CD4-positive, alpha-beta T cell (primary cell): ENCODE measurements at regions not wholly inside any gene's neighbourhood (a gene's known extent, or its start where the extent isn't known, plus 50 kb on each side); places are given as distances from the start of the nearest gene placed in this dataset.

Source experiments
- ATAC-seq: fragments of 200-7000 bp; cut with Tn5 transposase; one replicate; pipeline ENCODE4 v1.10.0; 2022; ENCODE audit warnings: mild to moderate bottlenecking; ENCODE audit not compliant: poor library complexity
- CTCF ChIA-PET: fragments of 350-600 bp; sonication (Branson Sonifier 250); formaldehyde crosslinking; loops from one replicate; lab custom pipeline; 2021; ENCODE audit warnings: antibody characterized with exemption, inconsistent platforms; lab: Charles Lee
- POLR2A ChIA-PET: fragments of 350-600 bp; sonication (Branson Sonifier 250); formaldehyde crosslinking; loops from one replicate; lab custom pipeline; 2021; ENCODE audit warnings: antibody characterized with exemption, inconsistent platforms; lab: Charles Lee
- DNase-seq, 14 experiments: peaks; one replicate each; pipeline ENCODE4 v3.0.0-alpha.2; 2013 to 2020; ENCODE audit warnings: mixed read lengths in 2 of 14
- H3K27ac ChIP-seq, 2 donors: one replicate each; pipeline versions ENCODE4 v1.5.1 to v1.7.0; 2013; ENCODE audit warnings: low read length in 2 of 2, low read depth in 1 of 2, mild to moderate bottlenecking in 1 of 2
- H3K27me3 ChIP-seq, 2 experiments: 1 replicate in 1 of 2; 2 replicates in 1 of 2; pipeline versions ENCODE4 v1.6.1 to v1.7.0; 2013; ENCODE audit warnings: low read length in 2 of 2, control low read depth in 1 of 2, mild to moderate bottlenecking in 1 of 2, moderate library complexity in 1 of 2; ENCODE audit not compliant: insufficient read depth in 2 of 2, control insufficient read depth in 1 of 2
- H3K36me3 ChIP-seq: one replicate; pipeline ENCODE4 v1.6.1; 2013; ENCODE audit warnings: low read length, control low read depth; ENCODE audit not compliant: insufficient read depth
- H3K4me1 ChIP-seq: one replicate; pipeline ENCODE4 v1.6.1; 2013; ENCODE audit warnings: low read length, control low read depth; ENCODE audit not compliant: insufficient read depth
- H3K4me3 ChIP-seq: one replicate; pipeline ENCODE4 v1.5.1; 2013; ENCODE audit warnings: mild to moderate bottlenecking, low read length, moderate library complexity
- H3K9me3 ChIP-seq, 2 experiments: 1 replicate in 1 of 2; 2 replicates in 1 of 2; pipeline versions ENCODE4 v1.6.1 to v1.7.0; 2013; ENCODE audit warnings: low read length in 2 of 2, mild to moderate bottlenecking in 2 of 2, control low read depth in 1 of 2, moderate library complexity in 1 of 2; ENCODE audit not compliant: control insufficient read depth in 1 of 2, insufficient read depth in 1 of 2
- H3K27ac Mint-ChIP-seq: one replicate; pipeline ENCODE4 v1.8.0; 2020; ENCODE audit warnings: mixed read lengths
- H3K27me3 Mint-ChIP-seq: one replicate; pipeline ENCODE4 v1.8.0; 2021; ENCODE audit warnings: mixed read lengths
- H3K36me3 Mint-ChIP-seq: one replicate; pipeline ENCODE4 v1.8.0; 2021; ENCODE audit warnings: low read depth, mixed read lengths
- H3K4me1 Mint-ChIP-seq: one replicate; pipeline ENCODE4 v1.8.0; 2021; ENCODE audit warnings: low read depth, mixed read lengths
- H3K4me3 Mint-ChIP-seq: one replicate; pipeline ENCODE4 v1.8.0; 2020; ENCODE audit warnings: mild to moderate bottlenecking, mixed read lengths
- H3K9me3 Mint-ChIP-seq: one replicate; pipeline ENCODE4 v1.8.0; 2020; ENCODE audit warnings: mixed read lengths
- intact Hi-C, 2 experiments: fragments of 100-400 bp; cut with DNase I in 1 of 2; cut with micrococcal nuclease in 1 of 2; formaldehyde crosslinking; loops; one replicate each; pipeline versions ENCODE4 v1.15.1 to v1.9.0; 2023 to 2025; cut with DNase I, micrococcal nuclease
- TF ChIP-seq, protein P1 (sequence below): fragments of 200-600 bp; IDR thresholded peaks from one replicate; pipeline ENCODE4 v1.8.0; 2022; ENCODE audit warnings: antibody characterized with exemption, mild to moderate bottlenecking

DNA sequence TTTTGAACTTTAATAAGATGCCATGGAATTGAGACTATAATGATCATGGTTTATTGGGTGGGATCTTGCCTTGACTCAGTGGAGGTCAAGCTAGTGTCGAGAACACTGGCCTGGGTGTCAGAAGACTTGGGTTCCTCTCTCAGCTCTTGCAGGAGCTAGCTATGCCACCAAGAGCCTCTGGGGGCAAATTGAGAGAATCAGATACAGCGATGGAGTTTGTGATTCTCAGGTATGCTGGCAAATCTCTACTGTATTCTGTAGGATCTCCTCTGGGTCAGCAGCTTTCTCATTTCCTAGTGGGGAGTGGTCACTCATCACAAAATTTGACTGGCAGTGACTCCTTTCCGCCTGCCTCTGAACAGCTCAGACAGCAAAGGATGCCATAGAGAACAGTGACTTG, 477.0 kb downstream of the RNF144A start:
- Histone ChIP-seq H3K4me1 (no peaks in the 10 kb centered on the region), H3K9me3 (no peaks in the 10 kb centered on the region), H3K27me3 (no peaks in the 10 kb centered on the region), H3K4me3 (no peak overlapping the region), H3K36me3 (no peaks in the 10 kb centered on the region), H3K27ac (no peak overlapping the region)
- no peaks in the 10 kb centered on the region for H3K36me3 Mint-ChIP-seq
- POLR2A ChIA-PET, result no interaction called here
- CTCF ChIA-PET, result interaction anchor here (1.2 kb wide), 1 partner anchor 10 kb away, joined by 3 read pairs; no protein-coding TSS in a partner anchor
- no peaks in the 10 kb centered on the region for H3K27me3 Mint-ChIP-seq
- TF ChIP-seq, protein P1, sequence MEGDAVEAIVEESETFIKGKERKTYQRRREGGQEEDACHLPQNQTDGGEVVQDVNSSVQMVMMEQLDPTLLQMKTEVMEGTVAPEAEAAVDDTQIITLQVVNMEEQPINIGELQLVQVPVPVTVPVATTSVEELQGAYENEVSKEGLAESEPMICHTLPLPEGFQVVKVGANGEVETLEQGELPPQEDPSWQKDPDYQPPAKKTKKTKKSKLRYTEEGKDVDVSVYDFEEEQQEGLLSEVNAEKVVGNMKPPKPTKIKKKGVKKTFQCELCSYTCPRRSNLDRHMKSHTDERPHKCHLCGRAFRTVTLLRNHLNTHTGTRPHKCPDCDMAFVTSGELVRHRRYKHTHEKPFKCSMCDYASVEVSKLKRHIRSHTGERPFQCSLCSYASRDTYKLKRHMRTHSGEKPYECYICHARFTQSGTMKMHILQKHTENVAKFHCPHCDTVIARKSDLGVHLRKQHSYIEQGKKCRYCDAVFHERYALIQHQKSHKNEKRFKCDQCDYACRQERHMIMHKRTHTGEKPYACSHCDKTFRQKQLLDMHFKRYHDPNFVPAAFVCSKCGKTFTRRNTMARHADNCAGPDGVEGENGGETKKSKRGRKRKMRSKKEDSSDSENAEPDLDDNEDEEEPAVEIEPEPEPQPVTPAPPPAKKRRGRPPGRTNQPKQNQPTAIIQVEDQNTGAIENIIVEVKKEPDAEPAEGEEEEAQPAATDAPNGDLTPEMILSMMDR, result no peak
- no peak for ATAC-seq
- no peak for DNase-seq
- no peaks in the 10 kb centered on the region for H3K9me3 Mint-ChIP-seq
- H3K27ac Mint-ChIP-seq, result no peak overlapping the region
- no peaks in the 10 kb centered on the region for H3K4me1 Mint-ChIP-seq
- intact Hi-C loops, result no loop called here
- no peak overlapping the region for H3K4me3 Mint-ChIP-seq

DNA sequence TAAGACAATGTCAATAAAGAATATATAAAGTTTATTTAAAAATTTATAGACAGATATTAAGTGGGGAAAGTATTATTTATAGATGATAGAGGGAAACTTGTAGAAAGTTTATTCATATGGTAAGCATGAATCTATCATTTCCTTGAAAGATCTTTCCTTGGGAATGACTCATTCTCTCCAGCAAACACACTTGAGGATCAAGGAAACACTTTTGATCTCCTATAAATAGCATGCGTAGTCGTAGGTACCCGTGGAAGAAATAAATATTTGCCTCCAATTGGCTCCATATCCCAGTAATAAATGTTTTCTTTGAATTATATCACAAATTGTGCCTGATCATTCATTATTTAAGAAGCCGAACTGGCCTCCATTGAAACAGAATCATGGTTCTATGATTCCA, 483.4 kb downstream of the RNF144A start:
- TF ChIP-seq, protein P1, result no peak
- H3K27ac ChIP-seq, result no peak overlapping the region
- H3K27me3 ChIP-seq, result peaks cover 0 to 4% of the 10 kb centered on the region in 2 experiments
- Mint-ChIP-seq H3K36me3 (no peaks in the 10 kb centered on the region), H3K4me1 (peaks cover 16% of the 10 kb centered on the region), H3K9me3 (no peaks in the 10 kb centered on the region), H3K27ac (no peak overlapping the region), H3K27me3 (peaks cover 8% of the 10 kb centered on the region), H3K4me3 (no peak overlapping the region)
- H3K4me1 ChIP-seq, result peaks cover 9% of the 10 kb centered on the region
- POLR2A ChIA-PET, result no interaction called here
- intact Hi-C loops, result no loop called here
- no peaks in the 10 kb centered on the region for H3K36me3 ChIP-seq
- H3K9me3 ChIP-seq, result no peaks in the 10 kb centered on the region
- no peak overlapping the region for H3K4me3 ChIP-seq
- CTCF ChIA-PET, result no interaction called here
- ATAC-seq (no peak), DNase-seq (no peak)

DNA sequence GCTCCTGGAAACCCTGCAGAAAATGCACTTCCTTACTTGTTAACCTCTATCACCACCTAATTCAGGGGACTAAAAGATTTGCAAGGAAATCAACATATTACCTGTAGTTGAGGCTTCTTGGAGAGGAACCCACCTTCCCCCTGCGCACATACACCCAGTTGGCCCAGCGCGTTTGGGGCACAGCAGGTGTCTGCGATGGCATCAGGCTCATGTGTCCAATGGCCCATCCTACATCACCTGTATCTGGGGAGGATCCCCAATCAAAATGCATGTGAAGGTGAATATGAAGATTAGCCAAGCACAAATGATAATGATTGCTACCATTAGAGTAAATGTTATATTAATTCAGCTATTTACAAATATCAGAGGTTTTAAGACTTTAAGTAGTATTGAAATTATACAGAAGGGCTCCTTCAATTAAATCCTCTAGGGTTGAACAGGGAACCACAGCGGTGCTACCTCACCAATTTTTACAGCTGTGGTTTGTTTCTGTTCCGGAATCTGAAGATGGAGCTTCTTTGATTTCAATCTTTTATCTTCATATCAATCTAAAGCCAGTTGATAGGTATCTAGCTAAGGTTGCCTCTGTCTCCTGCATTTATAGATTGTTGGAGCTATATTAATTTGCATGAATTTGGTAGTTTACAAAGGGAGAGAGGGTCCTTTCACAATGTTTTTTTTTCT, 486.0 kb downstream of the RNF144A start:
- H3K36me3 Mint-ChIP-seq, result no peaks in the 10 kb centered on the region
- ATAC-seq, result no peak
- H3K27ac Mint-ChIP-seq, result no peak overlapping the region
- no peak overlapping the region for H3K4me3 Mint-ChIP-seq
- H3K27me3 ChIP-seq, result peaks cover 0 to 4% of the 10 kb centered on the region in 2 experiments
- ChIA-PET CTCF (interaction anchor here (0.9 to 1.1 kb wide), 3 partner anchors 10 to 14 kb away, joined by 3 to 4 read pairs (median 3); no protein-coding TSS in a partner anchor), POLR2A (interaction anchor here (0.6 to 1.1 kb wide), 3 partner anchors 47 to 1278 kb away, joined by 3 to 5 read pairs (median 3); no protein-coding TSS in a partner anchor)
- DNase-seq, result peak in 3 of 14 experiments; percentile 7 to 16 (median 14)
- H3K4me3 ChIP-seq, result no peak overlapping the region
- TF ChIP-seq, protein P1, result no peak
- no peaks in the 10 kb centered on the region for H3K36me3 ChIP-seq
- peaks cover 9% of the 10 kb centered on the region for H3K4me1 ChIP-seq
- peaks cover 16% of the 10 kb centered on the region for H3K27me3 Mint-ChIP-seq
- intact Hi-C loops, result no loop called here
- no peaks in the 10 kb centered on the region for H3K9me3 ChIP-seq
- no peaks in the 10 kb centered on the region for H3K9me3 Mint-ChIP-seq
- H3K27ac ChIP-seq, result no peak overlapping the region
- H3K4me1 Mint-ChIP-seq, result peaks cover 16% of the 10 kb centered on the region
